MCF 10A (cell line): ENCODE measurements at regions not wholly inside any gene's neighbourhood (a gene's known extent, or its start where the extent isn't known, plus 50 kb on each side); places are given as distances from the start of the nearest gene placed in this dataset.

ENCODE experiments used
- BruUV-seq: library from RNA; stranded (reverse); fragments of 400-500 nt; replicated peaks from 2 replicates; lab custom pipeline; 2021; lab: Mats Ljungman, UMichigan
- CTCF ChIA-PET: fragments of 300-600 bp; sonication (Branson Sonifier 250); formaldehyde crosslinking; extraction: SDS; loops from one replicate; lab custom pipeline; 2021; ENCODE audit warnings: antibody characterized with exemption, inconsistent platforms; lab: Yijun Ruan, JAX
- POLR2A ChIA-PET: fragments of 300-600, 350-650 bp; sonication (Branson Sonifier 250); formaldehyde crosslinking; extraction: SDS; loops from one replicate; lab custom pipeline; 2020; ENCODE audit warnings: antibody characterized with exemption, inconsistent platforms; lab: Yijun Ruan, JAX
- DNase-seq: peaks from one replicate; pipeline ENCODE4 v3.0.0-alpha.2; 2018; ENCODE audit not compliant: unreplicated experiment
- H3K27ac Mint-ChIP-seq: one replicate; pipeline ENCODE4 v1.8.0; 2022; ENCODE audit warnings: mild to moderate bottlenecking, low read depth, mixed read lengths; ENCODE audit not compliant: unreplicated experiment
- H3K27me3 Mint-ChIP-seq: one replicate; pipeline ENCODE4 v1.8.0; 2022; ENCODE audit warnings: mixed read lengths; ENCODE audit not compliant: insufficient read depth, unreplicated experiment
- H3K36me3 Mint-ChIP-seq: one replicate; pipeline ENCODE4 v1.8.0; 2022; ENCODE audit warnings: mild to moderate bottlenecking, moderate library complexity, mixed read lengths; ENCODE audit not compliant: insufficient read depth, unreplicated experiment
- H3K4me1 Mint-ChIP-seq: one replicate; pipeline ENCODE4 v1.8.0; 2022; ENCODE audit warnings: mixed read lengths; ENCODE audit not compliant: insufficient read depth, unreplicated experiment
- H3K4me3 Mint-ChIP-seq: one replicate; pipeline ENCODE4 v1.8.0; 2022; ENCODE audit warnings: mild to moderate bottlenecking, moderate library complexity, mixed read lengths; ENCODE audit not compliant: unreplicated experiment
- H3K9me3 Mint-ChIP-seq: one replicate; pipeline ENCODE4 v1.8.0; 2022; ENCODE audit warnings: mixed read lengths; ENCODE audit not compliant: unreplicated experiment
- intact Hi-C: fragments of 100-400 bp; cut with micrococcal nuclease; formaldehyde crosslinking; loops from 2 replicates; pipeline ENCODE4 v1.14.1; 2022
- TF ChIP-seq, protein P1 (sequence below): fragments of 200-600 bp; IDR thresholded peaks from one replicate; pipeline ENCODE4 v1.8.0; 2022; ENCODE audit warnings: antibody characterized with exemption, mild to moderate bottlenecking; ENCODE audit not compliant: unreplicated experiment

DNA sequence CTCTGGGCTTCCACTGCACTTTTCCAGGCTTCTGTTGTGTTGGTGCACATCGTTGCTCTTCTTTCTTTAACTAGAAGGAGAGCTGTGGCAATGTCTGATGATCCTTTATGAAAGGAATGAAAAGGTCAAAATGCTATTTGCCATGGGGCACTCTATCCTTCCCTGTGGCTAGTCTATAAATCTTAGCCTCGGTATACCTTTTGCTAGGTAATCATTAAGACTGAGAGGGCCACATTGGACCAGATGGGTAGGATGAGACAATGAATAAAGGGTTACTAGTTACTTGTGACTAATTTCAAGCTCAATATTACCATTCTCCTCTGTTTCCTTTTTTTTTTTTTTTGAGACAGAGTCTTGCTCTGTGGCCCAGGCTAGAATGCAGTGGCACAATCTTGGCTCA lies 89.4 kb upstream of the C1orf87 start:
- POLR2A ChIA-PET = interaction anchor here (0.6 kb wide), 1 partner anchor 1962 kb away, joined by 3 read pairs; no protein-coding TSS in a partner anchor
- TF ChIP-seq, protein P1, sequence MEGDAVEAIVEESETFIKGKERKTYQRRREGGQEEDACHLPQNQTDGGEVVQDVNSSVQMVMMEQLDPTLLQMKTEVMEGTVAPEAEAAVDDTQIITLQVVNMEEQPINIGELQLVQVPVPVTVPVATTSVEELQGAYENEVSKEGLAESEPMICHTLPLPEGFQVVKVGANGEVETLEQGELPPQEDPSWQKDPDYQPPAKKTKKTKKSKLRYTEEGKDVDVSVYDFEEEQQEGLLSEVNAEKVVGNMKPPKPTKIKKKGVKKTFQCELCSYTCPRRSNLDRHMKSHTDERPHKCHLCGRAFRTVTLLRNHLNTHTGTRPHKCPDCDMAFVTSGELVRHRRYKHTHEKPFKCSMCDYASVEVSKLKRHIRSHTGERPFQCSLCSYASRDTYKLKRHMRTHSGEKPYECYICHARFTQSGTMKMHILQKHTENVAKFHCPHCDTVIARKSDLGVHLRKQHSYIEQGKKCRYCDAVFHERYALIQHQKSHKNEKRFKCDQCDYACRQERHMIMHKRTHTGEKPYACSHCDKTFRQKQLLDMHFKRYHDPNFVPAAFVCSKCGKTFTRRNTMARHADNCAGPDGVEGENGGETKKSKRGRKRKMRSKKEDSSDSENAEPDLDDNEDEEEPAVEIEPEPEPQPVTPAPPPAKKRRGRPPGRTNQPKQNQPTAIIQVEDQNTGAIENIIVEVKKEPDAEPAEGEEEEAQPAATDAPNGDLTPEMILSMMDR = no peak
- Mint-ChIP-seq H3K27ac (no peak overlapping the region), H3K36me3 (no peaks in the 10 kb centered on the region), H3K27me3 (peaks cover 79% of the 10 kb centered on the region), H3K9me3 (no peaks in the 10 kb centered on the region), H3K4me3 (no peak overlapping the region), H3K4me1 (no peaks in the 10 kb centered on the region)
- DNase-seq = no peak
- CTCF ChIA-PET = interaction anchor here (0.6 kb wide), 1 partner anchor 29 kb away, joined by 4 read pairs; no protein-coding TSS in a partner anchor
- intact Hi-C loops = no loop called here
- no TSS peak for BruUV-seq

DNA sequence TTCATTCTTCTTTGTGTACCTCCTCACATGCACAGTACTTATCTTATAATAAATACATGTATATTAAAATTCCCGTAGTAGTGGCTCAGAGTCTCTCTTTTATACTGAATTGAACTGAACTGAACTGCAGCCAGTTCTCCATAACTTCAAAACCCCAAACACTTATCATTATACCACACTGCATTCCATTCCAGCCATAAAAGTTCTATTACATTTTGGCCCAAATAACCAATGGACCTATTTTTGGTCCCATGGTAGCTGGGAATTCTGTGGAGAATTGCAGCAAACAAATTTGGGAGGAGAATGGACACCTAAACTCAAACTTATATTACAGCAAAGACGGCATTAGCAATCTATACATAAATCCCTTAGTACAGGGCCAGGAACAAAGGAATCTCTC lies 86.6 kb upstream of the C1orf87 start:
- POLR2A ChIA-PET = no interaction called here
- TF ChIP-seq, protein P1 = no peak

DNA sequence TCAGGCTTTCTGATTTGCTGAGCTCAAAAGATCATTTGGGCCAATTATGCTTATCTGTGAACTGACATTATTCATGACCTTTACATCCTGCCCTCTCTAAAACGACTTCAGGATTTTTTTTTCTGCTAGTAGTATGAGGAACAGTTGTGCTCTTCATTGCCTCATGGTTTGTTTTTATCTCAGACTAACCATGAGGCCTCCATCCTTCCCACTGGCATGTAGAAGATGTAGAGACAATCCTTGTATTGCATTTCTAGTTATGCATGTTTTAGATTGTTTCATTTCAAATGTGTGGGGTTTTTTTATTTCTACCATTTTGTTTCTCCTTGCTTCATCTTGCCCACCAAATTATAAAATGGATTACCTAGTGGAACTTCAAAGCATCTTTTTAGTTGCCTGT lies 82.8 kb upstream of the C1orf87 start:
- no peaks in the 10 kb centered on the region for H3K4me1 Mint-ChIP-seq
- TF ChIP-seq, protein P1 = no peak
- no peak overlapping the region for H3K4me3 Mint-ChIP-seq
- ChIA-PET POLR2A (no interaction called here), CTCF (interaction anchor here (0.6 to 2.4 kb wide), 8 partner anchors 11 to 1432 kb away, joined by 3 to 11 read pairs (median 4); no protein-coding TSS in a partner anchor)
- DNase-seq = no peak
- H3K27ac Mint-ChIP-seq = no peak overlapping the region
- no peaks in the 10 kb centered on the region for H3K36me3 Mint-ChIP-seq
- intact Hi-C loops = loop anchor here (2.0 to 10.0 kb wide), 3 partner anchors 886 to 1698 kb away; no protein-coding TSS in a partner anchor
- BruUV-seq = no TSS peak
- no peaks in the 10 kb centered on the region for H3K9me3 Mint-ChIP-seq
- peaks cover 26% of the 10 kb centered on the region for H3K27me3 Mint-ChIP-seq

More for the DNA sequence above, 86.6 kb upstream of the C1orf87 start:
- H3K9me3 Mint-ChIP-seq = no peaks in the 10 kb centered on the region
- no peaks in the 10 kb centered on the region for H3K4me1 Mint-ChIP-seq
- no peaks in the 10 kb centered on the region for H3K36me3 Mint-ChIP-seq
- no peak overlapping the region for H3K27ac Mint-ChIP-seq
- intact Hi-C loops = no loop called here
- H3K4me3 Mint-ChIP-seq = no peak overlapping the region
- CTCF ChIA-PET = interaction anchor here (0.6 to 0.7 kb wide), 3 partner anchors 38 to 184 kb away, joined by 3 to 4 read pairs (median 3); no protein-coding TSS in a partner anchor
- DNase-seq = no peak
- BruUV-seq = no TSS peak
- H3K27me3 Mint-ChIP-seq = peaks cover 53% of the 10 kb centered on the region

DNA sequence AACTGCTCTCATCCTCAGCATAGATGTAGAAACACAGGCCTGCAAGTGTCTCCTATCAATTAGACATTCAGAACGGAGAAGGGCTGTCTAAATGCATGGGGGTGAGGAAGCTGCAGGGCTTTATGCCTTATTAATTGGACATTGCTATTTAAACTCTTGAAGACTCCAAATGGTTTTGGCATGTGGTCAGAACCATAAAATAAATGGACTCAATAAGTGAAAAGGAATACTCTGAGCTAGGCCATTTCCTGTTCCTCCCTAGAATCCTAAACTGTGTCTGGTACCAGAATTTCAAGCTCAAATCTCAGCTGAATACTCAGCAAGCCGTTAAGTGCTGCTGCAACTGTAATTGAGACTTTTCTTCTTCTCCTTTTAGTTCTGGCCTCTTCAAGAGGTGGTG lies 80.4 kb upstream of the C1orf87 start:
- Mint-ChIP-seq H3K27me3 (peaks cover 22% of the 10 kb centered on the region), H3K36me3 (no peaks in the 10 kb centered on the region), H3K9me3 (no peaks in the 10 kb centered on the region), H3K27ac (no peak overlapping the region), H3K4me1 (no peaks in the 10 kb centered on the region), H3K4me3 (no peak overlapping the region)
- ChIA-PET CTCF (no interaction called here), POLR2A (interaction anchor here (0.7 kb wide), 1 partner anchor 865 kb away, joined by 3 read pairs; no protein-coding TSS in a partner anchor)
- TF ChIP-seq, protein P1 = no peak
- BruUV-seq = no TSS peak
- no peak for DNase-seq
- intact Hi-C loops = loop anchor here (10.0 kb wide), 2 partner anchors 1181 to 1701 kb away; no protein-coding TSS in a partner anchor
